HEK293T (cell line): ENCODE measurements at regions not wholly inside any gene's neighbourhood (a gene's known extent, or its start where the extent isn't known, plus 50 kb on each side); places are given as distances from the start of the nearest gene placed in this dataset.

ENCODE experiments used
- CTCF ChIA-PET: fragments of 350-600 bp; formaldehyde crosslinking; extraction: SDS; loops from one replicate; lab custom pipeline; 2021; ENCODE audit warnings: antibody characterized with exemption, inconsistent platforms; lab: Yijun Ruan, JAX
- POLR2A ChIA-PET: fragments of 350-600 bp; formaldehyde crosslinking; extraction: SDS; loops from one replicate; lab custom pipeline; 2020; ENCODE audit warnings: antibody characterized with exemption, inconsistent platforms; lab: Yijun Ruan, JAX
- DNase-seq: peaks from one replicate; pipeline ENCODE4 v3.0.0; 2012; ENCODE audit warnings: mixed read lengths; ENCODE audit errors: extremely low spot score
- ARNT ChIP-seq: fragments of 450-650 bp; IDR thresholded peaks from 2 replicates; pipeline ENCODE4 v1.6.1; 2017; ENCODE audit warnings: mild to moderate bottlenecking
- BHLHE40 ChIP-seq: fragments of 450-650 bp; IDR thresholded peaks from 2 replicates; pipeline ENCODE4 v1.6.1; 2016; ENCODE audit warnings: mild to moderate bottlenecking, moderate library complexity, borderline replicate concordance
- CTBP1 ChIP-seq: fragments of 450-650 bp; IDR thresholded peaks from 2 replicates; pipeline ENCODE4 v1.6.1; 2016; ENCODE audit warnings: borderline replicate concordance
- ELF4 ChIP-seq: fragments of 450-650 bp; IDR thresholded peaks from 2 replicates; pipeline ENCODE4 v1.6.1; 2017; ENCODE audit warnings: antibody characterized with exemption
- FOXA1 ChIP-seq: fragments of 450-650 bp; IDR thresholded peaks from 2 replicates; pipeline ENCODE4 v1.6.1; 2016; ENCODE audit warnings: mild to moderate bottlenecking
- FOXK2 ChIP-seq: fragments of 450-650 bp; IDR thresholded peaks from 2 replicates; pipeline ENCODE4 v1.6.1; 2016; ENCODE audit warnings: mild to moderate bottlenecking
- FOXM1 ChIP-seq: fragments of 450-650 bp; IDR thresholded peaks from 2 replicates; pipeline ENCODE4 v1.6.1; 2017; ENCODE audit warnings: mild to moderate bottlenecking, borderline replicate concordance
- HDGF ChIP-seq: fragments of 450-650 bp; IDR thresholded peaks from 2 replicates; pipeline ENCODE4 v1.6.1; 2017; ENCODE audit warnings: antibody characterized with exemption, borderline replicate concordance
- L3MBTL2 ChIP-seq: fragments of 450-650 bp; conservative IDR thresholded peaks from 2 replicates; pipeline ENCODE4 v1.6.1; 2016; ENCODE audit warnings: mild to moderate bottlenecking
- LEF1 ChIP-seq: fragments of 450-650 bp; IDR thresholded peaks from 2 replicates; pipeline ENCODE4 v1.6.1; 2017; ENCODE audit warnings: mild to moderate bottlenecking, borderline replicate concordance
- NFRKB ChIP-seq: fragments of 450-650 bp; IDR thresholded peaks from 2 replicates; pipeline ENCODE4 v1.6.1; 2016; ENCODE audit warnings: mild to moderate bottlenecking, moderate library complexity
- SP1 ChIP-seq: fragments of 450-650 bp; IDR thresholded peaks from 2 replicates; pipeline ENCODE4 v1.6.1; 2017
- SUZ12 ChIP-seq: fragments of 450-650 bp; IDR thresholded peaks from 2 replicates; pipeline ENCODE4 v1.6.1; 2016; ENCODE audit warnings: mild to moderate bottlenecking
- TARDBP ChIP-seq: fragments of 450-650 bp; IDR thresholded peaks from 2 replicates; pipeline ENCODE4 v1.6.1; 2016
- ZNF384 ChIP-seq: fragments of 450-650 bp; IDR thresholded peaks from 2 replicates; pipeline ENCODE4 v1.6.1; 2016
- TF ChIP-seq, protein P1 (sequence below): fragments of 450-650 bp; IDR thresholded peaks from 2 replicates; pipeline ENCODE4 v1.6.1; 2016

DNA sequence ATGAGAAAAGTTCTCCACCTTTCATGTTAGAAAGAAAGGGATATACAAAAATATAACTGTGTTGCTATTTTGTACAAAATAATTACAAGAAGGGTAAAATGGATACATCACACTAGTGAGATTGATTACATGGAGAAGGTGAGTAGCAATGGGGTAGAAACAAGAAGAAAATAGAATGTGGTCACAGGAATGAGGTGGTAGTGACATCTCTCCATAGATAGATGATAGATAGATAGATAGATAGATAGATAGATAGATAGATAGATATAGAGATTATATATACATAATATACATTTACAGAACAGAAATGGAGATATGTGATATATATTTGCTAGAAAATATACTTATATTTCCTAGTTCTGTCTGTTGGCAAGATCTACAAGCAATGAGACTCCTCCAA is 95.3 kb upstream of the RGPD4 start:
- CTCF ChIA-PET: no interaction called here
- no peak for DNase-seq
- TF ChIP-seq LEF1 (no peak), FOXA1 (no peak), BHLHE40 (no peak), NFRKB (no peak), L3MBTL2 (no peak), FOXK2 (no peak), TARDBP (no peak), SUZ12 (no peak), CTBP1 (no peak), SP1 (no peak)
- POLR2A ChIA-PET: no interaction called here

GRCh38 chr2:107735201-107735600 is 91.5 kb upstream of the RGPD4 start:
- no peak for DNase-seq
- ChIA-PET CTCF (no interaction called here), POLR2A (no interaction called here)
- no peak for TF ChIP-seq ZNF384
- TF ChIP-seq FOXK2: no peak
- TF ChIP-seq FOXA1: no peak
- TF ChIP-seq CTBP1: no peak
- no peak for TF ChIP-seq ARNT
- TF ChIP-seq, protein P1, sequence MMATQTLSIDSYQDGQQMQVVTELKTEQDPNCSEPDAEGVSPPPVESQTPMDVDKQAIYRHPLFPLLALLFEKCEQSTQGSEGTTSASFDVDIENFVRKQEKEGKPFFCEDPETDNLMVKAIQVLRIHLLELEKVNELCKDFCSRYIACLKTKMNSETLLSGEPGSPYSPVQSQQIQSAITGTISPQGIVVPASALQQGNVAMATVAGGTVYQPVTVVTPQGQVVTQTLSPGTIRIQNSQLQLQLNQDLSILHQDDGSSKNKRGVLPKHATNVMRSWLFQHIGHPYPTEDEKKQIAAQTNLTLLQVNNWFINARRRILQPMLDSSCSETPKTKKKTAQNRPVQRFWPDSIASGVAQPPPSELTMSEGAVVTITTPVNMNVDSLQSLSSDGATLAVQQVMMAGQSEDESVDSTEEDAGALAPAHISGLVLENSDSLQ: no peak
- no peak for TF ChIP-seq HDGF
- no peak for TF ChIP-seq SUZ12
- no peak for TF ChIP-seq BHLHE40
- no peak for TF ChIP-seq L3MBTL2
- TF ChIP-seq ELF4: no peak
- no peak for TF ChIP-seq TARDBP
- no peak for TF ChIP-seq LEF1
- no peak for TF ChIP-seq FOXM1
- no peak for TF ChIP-seq SP1

GRCh38 chr2:107737756-107738155 is 88.9 kb upstream of the RGPD4 start:
- DNase-seq: no peak
- ChIA-PET CTCF (interaction anchor here (0.7 kb wide), 1 partner anchor 774 kb away, joined by 3 read pairs; no protein-coding TSS in a partner anchor), POLR2A (no interaction called here)
- TF ChIP-seq ZNF384: no peak
- no peak for TF ChIP-seq SUZ12
- TF ChIP-seq, protein P1: no peak
- TF ChIP-seq BHLHE40: no peak
- no peak for TF ChIP-seq NFRKB
- TF ChIP-seq FOXK2: no peak
- no peak for TF ChIP-seq FOXM1
- no peak for TF ChIP-seq CTBP1
- TF ChIP-seq SP1: no peak
- TF ChIP-seq FOXA1: no peak

GRCh38 chr2:107738266-107738665 is 88.4 kb upstream of the RGPD4 start:
- DNase-seq: no peak
- ChIA-PET POLR2A (no interaction called here), CTCF (no interaction called here)
- no peak for TF ChIP-seq FOXK2
- TF ChIP-seq ELF4: no peak
- peak; percentile 37; the same call in 1 of the 2 replicates for TF ChIP-seq ARNT
- no peak for TF ChIP-seq ZNF384
- TF ChIP-seq, protein P1: peak; percentile 15; the same call in 1 of the 2 replicates

- TF ChIP-seq TARDBP (no peak), ELF4 (no peak), FOXM1 (no peak), BHLHE40 (no peak), ARNT (no peak), FOXK2 (no peak), NFRKB (no peak), SP1 (no peak), CTBP1 (no peak), FOXA1 (no peak)
- TF ChIP-seq, protein P1: no peak
- no peak for DNase-seq
- ChIA-PET CTCF (no interaction called here), POLR2A (no interaction called here)
Observed at GRCh38 chr2:107740300-107740699, 86.4 kb upstream of the RGPD4 start.

DNA sequence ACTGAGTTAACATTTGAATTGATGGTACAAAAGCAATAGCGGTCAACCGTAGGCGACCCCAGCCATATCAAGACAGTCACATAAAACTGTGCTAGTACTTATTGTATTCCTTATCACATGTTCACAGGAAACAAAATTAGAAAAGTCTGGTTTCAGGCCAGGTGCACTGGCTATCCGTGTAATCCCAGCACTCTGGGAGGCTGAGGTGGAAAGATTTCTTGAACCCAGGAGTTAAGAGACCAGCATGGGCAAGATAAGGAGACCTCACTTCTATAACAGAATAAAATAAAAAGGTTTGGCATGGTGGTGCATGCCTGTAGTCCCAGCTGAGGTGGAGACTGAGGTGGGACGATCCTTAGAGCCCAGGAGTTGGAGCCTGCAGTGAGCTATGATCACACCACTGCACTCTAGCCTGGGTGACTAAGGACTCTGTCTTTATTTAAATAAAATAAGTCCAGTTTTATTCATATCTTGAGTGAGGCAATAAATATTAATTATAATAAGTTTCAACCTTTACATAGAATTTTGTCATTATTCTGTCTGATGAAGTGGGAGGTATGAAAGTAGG is 84.1 kb upstream of the RGPD4 start:
- POLR2A ChIA-PET: no interaction called here
- no peak for DNase-seq
- TF ChIP-seq CTBP1 (no peak), HDGF (no peak), L3MBTL2 (no peak), TARDBP (no peak), LEF1 (no peak), FOXA1 (no peak), SUZ12 (no peak), FOXK2 (no peak), ELF4 (no peak), BHLHE40 (no peak)
- TF ChIP-seq, protein P1: no peak
- CTCF ChIA-PET: no interaction called here
